H9 (cell line): ENCODE measurements at regions not wholly inside any gene's neighbourhood (a gene's known extent, or its start where the extent isn't known, plus 50 kb on each side); places are given as distances from the start of the nearest gene placed in this dataset.

Experiments used
- DNase-seq: peaks from one replicate; pipeline ENCODE4 v3.0.0-alpha.2; 2017
- H2AFZ ChIP-seq: one replicate; pipeline ENCODE4 v1.6.1; 2013; ENCODE audit warnings: mild to moderate bottlenecking, low read length, control low read depth, moderate library complexity
- H2AK5ac ChIP-seq: 2 replicates; pipeline ENCODE4 v1.6.1; 2013; ENCODE audit warnings: low read length, control low read depth, mixed read lengths; ENCODE audit not compliant: insufficient read length
- H2BK120ac ChIP-seq: one replicate; pipeline ENCODE4 v1.6.1; 2013; ENCODE audit warnings: low read depth, mild to moderate bottlenecking, low read length, control low read depth, inconsistent platforms; ENCODE audit not compliant: poor library complexity, severe bottlenecking
- H2BK12ac ChIP-seq: 2 replicates; pipeline ENCODE4 v1.6.1; 2013; ENCODE audit warnings: low read length, control low read depth, mixed read lengths, low read depth; ENCODE audit not compliant: insufficient read length
- H2BK15ac ChIP-seq: 2 replicates; pipeline ENCODE4 v1.6.1; 2013; ENCODE audit warnings: low read depth, low read length, control low read depth
- H2BK20ac ChIP-seq: one replicate; pipeline ENCODE4 v1.6.1; 2013; ENCODE audit warnings: low read depth, mild to moderate bottlenecking, low read length, control low read depth, inconsistent platforms; ENCODE audit not compliant: poor library complexity, severe bottlenecking
- H2BK5ac ChIP-seq: 2 replicates; pipeline ENCODE4 v1.6.1; 2013; ENCODE audit warnings: low read length, control low read depth, mixed read lengths; ENCODE audit not compliant: insufficient read length
- H3K14ac ChIP-seq: 2 replicates; pipeline ENCODE4 v1.6.1; 2013; ENCODE audit warnings: low read length, control low read depth; ENCODE audit not compliant: insufficient read depth
- H3K18ac ChIP-seq: 2 replicates; pipeline ENCODE4 v1.6.1; 2013; ENCODE audit warnings: low read depth, mild to moderate bottlenecking, mixed read lengths, low read length, control low read depth; ENCODE audit not compliant: insufficient read length
- H3K23ac ChIP-seq: 2 replicates; pipeline ENCODE4 v1.6.1; 2013; ENCODE audit warnings: low read length, control low read depth, mixed read lengths, low read depth; ENCODE audit not compliant: insufficient read length
- H3K23me2 ChIP-seq: 2 replicates; pipeline ENCODE4 v1.6.1; 2013; ENCODE audit warnings: low read depth, mild to moderate bottlenecking, mixed read lengths, low read length, control low read depth; ENCODE audit not compliant: insufficient read length, poor library complexity, severe bottlenecking
- H3K27ac ChIP-seq: 2 replicates; pipeline ENCODE4 v1.5.1; 2013; ENCODE audit warnings: low read length, control low read depth, mixed read lengths, low read depth; ENCODE audit not compliant: insufficient read length
- H3K27me3 ChIP-seq: 2 replicates; pipeline ENCODE4 v1.6.1; 2013; ENCODE audit warnings: low read length, control low read depth, inconsistent platforms; ENCODE audit not compliant: insufficient read depth
- H3K4ac ChIP-seq: 2 replicates; pipeline ENCODE4 v1.6.1; 2013; ENCODE audit warnings: low read depth, mild to moderate bottlenecking, control low read depth, inconsistent platforms, low read length, moderate library complexity
- H3K4me1 ChIP-seq: 2 replicates; pipeline ENCODE4 v1.6.1; 2013; ENCODE audit warnings: low read length, control low read depth, inconsistent platforms; ENCODE audit not compliant: insufficient read depth
- H3K4me2 ChIP-seq: 2 replicates; pipeline ENCODE4 v1.6.1; 2013; ENCODE audit warnings: low read length, control low read depth, mixed read lengths; ENCODE audit not compliant: insufficient read length, insufficient read depth
- H3K56ac ChIP-seq: 2 replicates; pipeline ENCODE4 v1.6.1; 2013; ENCODE audit warnings: low read depth, mild to moderate bottlenecking, mixed read lengths, low read length, control low read depth; ENCODE audit not compliant: insufficient read length
- H3K79me1 ChIP-seq: 2 replicates; pipeline ENCODE4 v1.6.1; 2013; ENCODE audit warnings: low read depth, mild to moderate bottlenecking, moderate library complexity, low read length, control low read depth, inconsistent platforms; ENCODE audit not compliant: insufficient read depth, poor library complexity, severe bottlenecking
- H3K79me2 ChIP-seq: 2 replicates; pipeline ENCODE4 v1.6.1; 2013; ENCODE audit warnings: low read length, control low read depth, inconsistent platforms; ENCODE audit not compliant: insufficient read depth
- H3K9ac ChIP-seq: 2 replicates; pipeline ENCODE4 v1.6.1; 2013; ENCODE audit warnings: low read length, control low read depth, mixed read lengths; ENCODE audit not compliant: insufficient read length; ENCODE audit errors: extremely low read depth
- H3K9me3 ChIP-seq: one replicate; pipeline ENCODE4 v1.6.1; 2013; ENCODE audit warnings: low read depth, low read length, inconsistent platforms; ENCODE audit not compliant: control insufficient read depth
- H3T11ph ChIP-seq: one replicate; pipeline ENCODE4 v1.6.1; 2013; ENCODE audit warnings: mild to moderate bottlenecking, low read length, control low read depth, inconsistent platforms
- H4K20me1 ChIP-seq: one replicate; pipeline ENCODE4 v1.6.1; 2013; ENCODE audit not compliant: control insufficient read depth, insufficient read length, insufficient read depth
- H4K5ac ChIP-seq: 2 replicates; pipeline ENCODE4 v1.6.1; 2013; ENCODE audit warnings: low read depth, mild to moderate bottlenecking, mixed read lengths, low read length, control low read depth; ENCODE audit not compliant: insufficient read length
- H4K8ac ChIP-seq: replicated peaks from 2 replicates; pipeline ENCODE4 v1.6.1; 2013; ENCODE audit warnings: low read length, control low read depth, mixed read lengths, low read depth; ENCODE audit not compliant: insufficient read length
- H4K91ac ChIP-seq: 2 replicates; pipeline ENCODE4 v1.6.1; 2013; ENCODE audit warnings: low read depth, mild to moderate bottlenecking, moderate library complexity, mixed read lengths, low read length, control low read depth; ENCODE audit not compliant: insufficient read length
- H3K27ac Mint-ChIP-seq, 3 experiments: 2 replicates in 2 of 3; 3 replicates in 1 of 3; pipeline ENCODE4 v1.8.0; 2020 to 2021; ENCODE audit warnings: mixed read lengths in 3 of 3, mild to moderate bottlenecking in 1 of 3, moderate library complexity in 1 of 3
- H3K27me3 Mint-ChIP-seq: 2 replicates; pipeline ENCODE4 v1.8.0; 2021; ENCODE audit warnings: low read depth, mild to moderate bottlenecking, moderate library complexity, mixed read lengths
- H3K36me3 Mint-ChIP-seq, 3 experiments: 2 replicates in 2 of 3; 3 replicates in 1 of 3; pipeline ENCODE4 v1.8.0; 2020 to 2021; ENCODE audit warnings: low read depth in 3 of 3, mixed read lengths in 3 of 3; ENCODE audit not compliant: insufficient read depth in 1 of 3
- H3K4me1 Mint-ChIP-seq, 2 experiments: 2 replicates each; pipeline ENCODE4 v1.8.0; 2020; ENCODE audit warnings: mixed read lengths in 2 of 2
- H3K4me3 Mint-ChIP-seq, 2 experiments: 2 replicates in 1 of 2; 3 replicates in 1 of 2; pipeline ENCODE4 v1.8.0; 2020 to 2021; ENCODE audit warnings: mild to moderate bottlenecking in 2 of 2, mixed read lengths in 2 of 2, moderate library complexity in 1 of 2
- H3K9me3 Mint-ChIP-seq, 2 experiments: 2 replicates in 1 of 2; 3 replicates in 1 of 2; pipeline ENCODE4 v1.8.0; 2020; ENCODE audit warnings: mild to moderate bottlenecking in 2 of 2, mixed read lengths in 2 of 2, moderate library complexity in 1 of 2
- WGBS: extraction: QIAGEN DNeasy Blood & Tissue Kit; methylation state at CpG from one replicate; pipeline ENCODE4 v1.1.7; 2013; ENCODE audit warnings: missing lambda C conversion rate, low lambda C conversion rate, mixed read lengths; ENCODE audit not compliant: insufficient read length; ENCODE audit errors: extremely low coverage; 5-methylcytosine and 5-hydroxymethylcytosine counted together
- TF ChIP-seq, protein P1 (sequence below): fragments of 200-600 bp; sonication (generic); conservative IDR thresholded peaks from 3 replicates; pipeline ENCODE4 v1.8.0; 2021; ENCODE audit warnings: antibody characterized with exemption, mild to moderate bottlenecking

DNA sequence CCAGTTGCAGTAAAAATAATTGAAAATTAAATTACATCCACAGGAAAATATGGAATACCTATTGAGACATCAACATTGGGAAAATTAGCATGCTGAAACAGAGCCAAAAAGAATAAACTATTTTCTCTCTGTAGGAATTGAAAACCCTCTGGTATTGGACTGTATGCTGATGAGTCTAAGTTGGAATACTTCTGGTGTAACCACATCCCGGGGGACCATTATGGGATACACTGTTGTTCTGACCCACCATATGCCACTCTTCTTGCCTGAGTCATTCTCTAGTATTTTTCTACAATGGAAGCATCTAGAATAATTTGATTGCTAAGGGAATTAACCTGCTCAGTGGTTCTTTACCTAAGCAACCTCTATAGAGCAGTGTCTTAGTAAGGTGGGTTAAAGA is 640.7 kb upstream of the AGA start:
- no peak overlapping the region for H2BK20ac ChIP-seq
- H3K56ac ChIP-seq = no peak overlapping the region
- H3K23me2 ChIP-seq = no peaks in the 10 kb centered on the region
- H4K20me1 ChIP-seq = no peaks in the 10 kb centered on the region
- DNase-seq = no peak
- no peak overlapping the region for H2AK5ac ChIP-seq
- no peak overlapping the region for H2BK12ac ChIP-seq
- H3K4me1 ChIP-seq = no peaks in the 10 kb centered on the region
- no peaks in the 10 kb centered on the region for H3K79me1 ChIP-seq
- no peak overlapping the region for H3K4me2 ChIP-seq
- H3K79me2 ChIP-seq = no peaks in the 10 kb centered on the region
- no CpG with 5 or more reads among the region's 1 CpG for WGBS
- H3T11ph ChIP-seq = no peak overlapping the region
- H2BK15ac ChIP-seq = no peak overlapping the region
- H3K9ac ChIP-seq = no peak overlapping the region
- no peak overlapping the region for H3K27ac ChIP-seq
- H2BK120ac ChIP-seq = no peak overlapping the region
- Mint-ChIP-seq H3K27me3 (no peaks in the 10 kb centered on the region), H3K36me3 (peaks cover 0 to 2% (median 0%) of the 10 kb centered on the region in 3 experiments; a peak in 3 of 7 replicates), H3K4me1 (peaks cover 9 to 13% of the 10 kb centered on the region in 2 experiments), H3K27ac (no peak overlapping the region), H3K9me3 (no peaks in the 10 kb centered on the region), H3K4me3 (no peak overlapping the region)
- no peak overlapping the region for H3K4ac ChIP-seq
- H3K23ac ChIP-seq = no peak overlapping the region
- no peak overlapping the region for H4K91ac ChIP-seq
- TF ChIP-seq, protein P1, sequence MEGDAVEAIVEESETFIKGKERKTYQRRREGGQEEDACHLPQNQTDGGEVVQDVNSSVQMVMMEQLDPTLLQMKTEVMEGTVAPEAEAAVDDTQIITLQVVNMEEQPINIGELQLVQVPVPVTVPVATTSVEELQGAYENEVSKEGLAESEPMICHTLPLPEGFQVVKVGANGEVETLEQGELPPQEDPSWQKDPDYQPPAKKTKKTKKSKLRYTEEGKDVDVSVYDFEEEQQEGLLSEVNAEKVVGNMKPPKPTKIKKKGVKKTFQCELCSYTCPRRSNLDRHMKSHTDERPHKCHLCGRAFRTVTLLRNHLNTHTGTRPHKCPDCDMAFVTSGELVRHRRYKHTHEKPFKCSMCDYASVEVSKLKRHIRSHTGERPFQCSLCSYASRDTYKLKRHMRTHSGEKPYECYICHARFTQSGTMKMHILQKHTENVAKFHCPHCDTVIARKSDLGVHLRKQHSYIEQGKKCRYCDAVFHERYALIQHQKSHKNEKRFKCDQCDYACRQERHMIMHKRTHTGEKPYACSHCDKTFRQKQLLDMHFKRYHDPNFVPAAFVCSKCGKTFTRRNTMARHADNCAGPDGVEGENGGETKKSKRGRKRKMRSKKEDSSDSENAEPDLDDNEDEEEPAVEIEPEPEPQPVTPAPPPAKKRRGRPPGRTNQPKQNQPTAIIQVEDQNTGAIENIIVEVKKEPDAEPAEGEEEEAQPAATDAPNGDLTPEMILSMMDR = no peak
- H3K18ac ChIP-seq = no peak overlapping the region
- no peaks in the 10 kb centered on the region for H3K27me3 ChIP-seq
- H4K5ac ChIP-seq = no peak overlapping the region
- H2AFZ ChIP-seq = no peak overlapping the region
- H3K9me3 ChIP-seq = no peaks in the 10 kb centered on the region
- H3K14ac ChIP-seq = no peak overlapping the region
- H2BK5ac ChIP-seq = no peak overlapping the region
- no peak overlapping the region for H4K8ac ChIP-seq
